ENCODE measurements at regions not wholly inside any gene's neighbourhood (a gene's known extent, or its start where the extent isn't known, plus 50 kb on each side); places are given as distances from the start of the nearest gene placed in this dataset.

DNA sequence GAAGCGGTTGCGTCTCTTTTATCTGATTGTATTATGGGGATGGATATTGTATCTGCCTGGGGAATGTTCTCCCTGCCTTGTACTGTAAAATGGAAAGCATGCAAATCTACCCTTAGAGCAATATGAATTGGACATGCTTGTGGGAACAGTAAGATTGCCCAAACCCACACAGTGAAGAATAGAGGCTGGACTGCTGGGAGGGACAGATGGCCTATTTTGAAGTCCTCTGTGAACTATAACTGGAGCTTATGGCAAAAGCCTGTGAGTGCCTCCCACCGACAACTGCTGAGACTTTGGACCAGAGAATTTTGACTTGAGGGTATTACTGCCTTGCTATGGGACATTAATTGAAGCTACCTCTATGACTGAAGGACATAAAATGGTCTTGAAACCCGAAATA is 168.9 kb downstream of the ERCC6L2 start:
- Histone ChIP-seq H3K4me1 (ENCODE audit: control insufficient read depth in 1 of 2, insufficient read depth in 2 of 2, low read length in 2 of 2) (peaks cover 10 to 22% of the 10 kb centered on the region in 2 donors), H3K36me3 (ENCODE audit: control insufficient read depth in 1 of 2, insufficient read depth in 2 of 2, low read length in 2 of 2) (no peaks in the 10 kb centered on the region), H3K27ac (ENCODE audit: low read length) (no peak overlapping the region), H3K4me3 (ENCODE audit: low read depth in 1 of 2, low read length in 2 of 2) (no peak overlapping the region), H3K27me3 (ENCODE audit: low read depth, low read length) (no peaks in the 10 kb centered on the region), H3K9me3 (ENCODE audit: control insufficient read depth in 1 of 2, low read length in 2 of 2) (no peaks in the 10 kb centered on the region)

DNA sequence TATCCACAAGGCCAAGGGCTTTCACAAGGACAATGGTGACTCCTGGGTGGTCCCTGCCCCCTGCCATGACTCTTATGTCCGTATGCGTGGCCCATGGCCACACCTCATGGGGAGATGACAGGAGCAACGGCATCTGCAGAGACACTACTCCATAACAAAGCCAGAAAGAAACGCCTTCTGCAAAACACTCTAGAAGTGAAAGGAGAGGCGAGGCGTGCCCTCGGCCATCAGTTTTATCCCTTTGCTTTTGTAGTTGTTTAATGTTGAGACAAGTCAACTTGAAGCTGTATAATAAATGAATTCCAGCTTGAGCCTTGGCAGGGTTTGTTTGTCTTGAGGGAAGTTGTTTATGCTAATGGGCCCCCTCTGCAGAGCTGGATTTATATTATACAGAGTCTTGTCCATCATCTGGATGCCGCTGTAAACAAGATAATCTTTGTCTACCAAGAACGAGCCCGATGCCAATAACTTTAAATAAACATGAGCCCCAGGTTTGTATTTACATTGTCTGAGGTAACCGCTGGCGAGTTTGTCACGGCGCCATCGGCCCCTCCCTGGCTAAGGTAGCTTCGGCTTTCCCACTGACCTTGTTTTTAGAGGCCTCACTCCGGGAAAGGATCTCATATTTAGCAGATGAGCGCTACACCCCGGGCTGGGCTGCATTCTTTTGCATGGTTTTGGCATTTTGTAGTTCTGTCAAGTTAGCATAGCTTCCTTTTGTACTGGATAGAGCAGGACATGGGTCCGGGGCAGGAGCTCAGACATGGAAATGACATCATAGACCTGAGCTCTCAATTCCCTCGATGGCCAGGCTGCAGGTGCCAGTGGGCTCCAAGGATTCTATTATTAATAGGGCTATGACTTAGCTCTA is 165.3 kb downstream of the ERCC6L2 start:
- H3K4me3 ChIP-seq (ENCODE audit: low read depth in 1 of 2, low read length in 2 of 2): no peak overlapping the region
- H3K36me3 ChIP-seq (ENCODE audit: control insufficient read depth in 1 of 2, insufficient read depth in 2 of 2, low read length in 2 of 2): no peaks in the 10 kb centered on the region
- H3K4me1 ChIP-seq (ENCODE audit: control insufficient read depth in 1 of 2, insufficient read depth in 2 of 2, low read length in 2 of 2): peaks cover 10 to 13% of the 10 kb centered on the region in 2 donors
- H3K27ac ChIP-seq (ENCODE audit: low read length): no peak overlapping the region
- H3K27me3 ChIP-seq (ENCODE audit: low read depth, low read length): no peaks in the 10 kb centered on the region
- H3K9me3 ChIP-seq (ENCODE audit: control insufficient read depth in 1 of 2, low read length in 2 of 2): peaks cover 0 to 7% of the 10 kb centered on the region in 2 donors

DNA sequence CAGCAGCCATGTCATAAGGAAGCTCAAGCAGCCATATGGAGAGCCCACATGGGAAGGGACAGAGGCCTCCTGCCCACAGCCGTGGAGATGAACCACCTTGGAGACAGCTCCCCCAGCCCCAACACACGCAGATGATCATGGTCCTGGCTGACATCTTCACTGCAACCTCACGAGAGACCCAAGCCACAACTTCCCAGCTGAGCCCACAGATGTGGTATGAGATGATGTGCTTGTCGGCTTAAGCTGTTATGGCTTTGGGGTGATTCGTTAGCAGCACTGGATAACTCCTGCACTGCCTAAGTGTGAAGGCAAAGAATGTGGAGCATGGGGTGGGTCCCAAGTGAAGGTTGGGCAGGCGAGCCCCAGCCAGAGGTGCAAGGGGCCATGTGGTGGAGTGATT is 163.4 kb downstream of the ERCC6L2 start:
- peaks cover 0 to 7% of the 10 kb centered on the region in 2 donors for H3K9me3 ChIP-seq (ENCODE audit: control insufficient read depth in 1 of 2, low read length in 2 of 2)
- H3K4me3 ChIP-seq (ENCODE audit: low read depth in 1 of 2, low read length in 2 of 2): no peak overlapping the region
- H3K27ac ChIP-seq (ENCODE audit: low read length): no peak overlapping the region

DNA sequence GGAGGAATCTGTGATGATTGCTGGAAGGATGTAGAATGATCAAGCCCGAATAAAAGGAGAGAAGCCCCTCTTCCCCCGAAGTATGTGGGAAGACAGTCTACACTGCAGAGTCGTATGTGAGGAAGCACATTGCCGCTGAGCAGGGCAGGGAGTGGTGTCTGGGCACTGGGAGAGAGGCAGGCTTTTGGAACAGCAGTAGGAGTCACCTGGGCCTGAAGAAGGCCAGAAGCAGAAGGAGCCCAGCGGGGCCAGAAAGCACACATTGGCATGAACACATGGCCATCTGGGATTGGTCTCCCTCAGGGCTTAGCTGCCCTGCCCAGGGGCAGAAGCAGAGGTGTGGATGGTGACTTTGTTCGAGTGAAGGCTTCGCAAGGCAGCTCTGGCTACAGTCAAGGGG is 162.8 kb downstream of the ERCC6L2 start:
- peaks cover 10 to 13% of the 10 kb centered on the region in 2 donors for H3K4me1 ChIP-seq (ENCODE audit: control insufficient read depth in 1 of 2, insufficient read depth in 2 of 2, low read length in 2 of 2)
- peaks cover 0 to 7% of the 10 kb centered on the region in 2 donors for H3K9me3 ChIP-seq (ENCODE audit: control insufficient read depth in 1 of 2, low read length in 2 of 2)
- no peak overlapping the region for H3K4me3 ChIP-seq (ENCODE audit: low read depth in 1 of 2, low read length in 2 of 2)
- H3K27me3 ChIP-seq (ENCODE audit: low read depth, low read length): no peaks in the 10 kb centered on the region
- no peak overlapping the region for H3K27ac ChIP-seq (ENCODE audit: low read length)
- H3K36me3 ChIP-seq (ENCODE audit: control insufficient read depth in 1 of 2, insufficient read depth in 2 of 2, low read length in 2 of 2): no peaks in the 10 kb centered on the region

More for the DNA sequence above, 163.4 kb downstream of the ERCC6L2 start:
- Histone ChIP-seq H3K36me3 (ENCODE audit: control insufficient read depth in 1 of 2, insufficient read depth in 2 of 2, low read length in 2 of 2) (no peaks in the 10 kb centered on the region), H3K27me3 (ENCODE audit: low read depth, low read length) (no peaks in the 10 kb centered on the region), H3K4me1 (ENCODE audit: control insufficient read depth in 1 of 2, insufficient read depth in 2 of 2, low read length in 2 of 2) (peaks cover 10 to 13% of the 10 kb centered on the region in 2 donors)

DNA sequence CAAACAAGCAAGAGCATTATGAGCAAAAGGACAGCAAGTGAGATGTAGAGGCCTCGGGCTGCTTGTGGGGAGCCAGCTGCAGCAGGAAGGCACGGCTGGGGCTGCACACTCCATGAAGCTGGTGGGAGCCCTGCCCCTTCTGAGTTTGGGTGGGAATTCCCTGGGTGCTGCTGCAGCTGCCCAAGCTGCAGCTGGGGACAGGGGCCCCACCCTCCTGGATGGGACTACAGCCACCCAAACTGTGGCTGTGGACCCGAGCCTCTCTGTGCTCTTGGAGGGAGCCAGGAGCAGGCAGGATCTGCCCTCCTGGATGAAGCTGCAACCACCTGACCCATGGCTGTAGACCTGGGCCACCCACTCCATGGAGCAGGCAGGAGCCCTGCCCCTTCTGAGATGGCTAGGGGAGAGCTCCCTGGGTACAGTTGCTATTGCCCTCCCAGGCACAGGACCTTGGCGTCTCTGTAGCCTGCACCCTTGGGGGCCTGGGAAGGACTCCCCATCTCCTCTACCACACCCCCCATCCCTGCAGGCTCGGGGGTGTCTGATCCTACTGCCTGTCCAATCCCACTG is 159.1 kb downstream of the ERCC6L2 start:
- no peaks in the 10 kb centered on the region for H3K36me3 ChIP-seq (ENCODE audit: control insufficient read depth in 1 of 2, insufficient read depth in 2 of 2, low read length in 2 of 2)
- no peaks in the 10 kb centered on the region for H3K27me3 ChIP-seq (ENCODE audit: low read depth, low read length)
- H3K27ac ChIP-seq (ENCODE audit: low read length): no peak overlapping the region
- peaks cover 0 to 8% of the 10 kb centered on the region in 2 donors for H3K4me1 ChIP-seq (ENCODE audit: control insufficient read depth in 1 of 2, insufficient read depth in 2 of 2, low read length in 2 of 2)
- H3K4me3 ChIP-seq (ENCODE audit: low read depth in 1 of 2, low read length in 2 of 2): no peak overlapping the region
- H3K9me3 ChIP-seq (ENCODE audit: control insufficient read depth in 1 of 2, low read length in 2 of 2): peaks cover 0 to 7% of the 10 kb centered on the region in 2 donors

DNA sequence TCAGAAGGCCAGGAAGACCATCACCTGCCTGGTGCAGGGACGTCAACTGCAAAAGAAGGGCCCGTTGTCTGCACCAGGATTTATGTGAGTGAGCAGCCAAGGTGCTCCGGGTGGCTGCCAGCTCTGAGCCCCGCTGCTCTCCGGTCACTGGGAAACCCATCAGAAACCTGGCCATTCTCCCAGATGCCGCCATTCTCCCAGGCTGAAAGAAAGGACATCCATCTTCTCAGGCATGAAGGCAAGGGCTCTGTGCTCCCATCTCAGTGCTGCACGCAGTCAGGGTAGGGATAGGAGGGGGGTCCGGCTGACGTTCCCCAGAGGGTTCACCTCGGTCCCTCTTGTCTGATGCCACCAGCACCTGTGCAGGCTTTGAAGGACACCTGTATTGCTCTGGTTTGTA is 158.4 kb downstream of the ERCC6L2 start:
- Histone ChIP-seq H3K27me3 (ENCODE audit: low read depth, low read length) (no peaks in the 10 kb centered on the region), H3K27ac (ENCODE audit: low read length) (no peak overlapping the region), H3K36me3 (ENCODE audit: control insufficient read depth in 1 of 2, insufficient read depth in 2 of 2, low read length in 2 of 2) (no peaks in the 10 kb centered on the region), H3K9me3 (ENCODE audit: control insufficient read depth in 1 of 2, low read length in 2 of 2) (peaks cover 0 to 3% of the 10 kb centered on the region in 2 donors), H3K4me3 (ENCODE audit: low read depth in 1 of 2, low read length in 2 of 2) (no peak overlapping the region), H3K4me1 (ENCODE audit: control insufficient read depth in 1 of 2, insufficient read depth in 2 of 2, low read length in 2 of 2) (peaks cover 0 to 8% of the 10 kb centered on the region in 2 donors)

DNA sequence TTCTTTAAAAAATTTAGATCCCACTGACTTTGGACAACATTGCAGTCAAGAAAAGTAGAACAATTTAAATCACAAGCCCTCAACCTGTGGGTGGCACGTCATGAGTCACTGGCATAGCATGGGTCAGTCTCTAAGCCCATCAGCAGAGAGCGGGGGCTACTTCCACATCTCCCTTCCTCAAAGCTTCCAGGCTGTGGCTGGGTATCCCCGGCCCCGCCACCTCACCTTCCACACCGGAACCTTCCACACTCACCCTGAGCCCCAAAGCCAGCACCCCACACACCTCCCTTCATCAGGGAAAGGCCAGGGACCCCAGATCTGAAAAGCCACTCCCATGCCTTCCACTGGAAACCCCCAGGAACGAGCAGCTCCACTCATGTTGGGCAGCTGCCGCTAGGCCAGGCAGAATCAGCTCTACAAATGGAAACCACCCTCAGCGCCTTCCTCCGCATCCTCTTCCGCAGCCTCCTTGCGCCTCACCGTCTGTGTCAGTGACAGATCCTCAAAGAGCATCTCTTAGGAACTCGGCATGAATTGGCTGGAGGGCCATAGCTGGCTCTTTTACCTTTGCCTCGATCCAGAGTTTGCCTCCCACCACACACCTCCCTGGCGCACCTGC is 156.5 kb downstream of the ERCC6L2 start:
- H3K27ac ChIP-seq (ENCODE audit: low read length): no peak overlapping the region

DNA sequence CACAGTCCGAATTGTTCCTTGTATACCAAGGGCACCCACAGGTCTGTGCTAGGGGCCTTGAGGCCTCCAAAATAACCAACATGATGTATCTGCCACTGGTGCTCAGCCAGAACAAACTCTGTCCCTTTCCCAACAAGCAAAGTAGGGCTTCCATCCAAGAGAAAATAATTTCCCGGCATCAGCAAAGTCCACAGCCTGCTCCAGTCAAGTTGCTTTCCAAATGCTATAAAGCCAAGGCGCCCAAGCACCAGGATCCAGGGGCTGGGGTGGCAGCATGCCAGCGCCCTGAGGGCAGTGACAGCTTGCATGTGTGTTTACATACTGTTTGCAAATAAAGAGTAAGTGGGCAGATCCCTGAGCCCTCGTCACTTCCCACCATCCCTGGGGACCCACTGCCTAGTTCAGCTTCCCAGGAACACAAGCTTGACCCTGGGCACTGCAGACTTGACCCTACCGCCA is 155.9 kb downstream of the ERCC6L2 start:
- Histone ChIP-seq H3K4me1 (ENCODE audit: control insufficient read depth in 1 of 2, insufficient read depth in 2 of 2, low read length in 2 of 2) (peaks cover 8 to 10% of the 10 kb centered on the region in 2 donors), H3K4me3 (ENCODE audit: low read depth in 1 of 2, low read length in 2 of 2) (no peak overlapping the region), H3K27me3 (ENCODE audit: low read depth, low read length) (peaks cover 6% of the 10 kb centered on the region), H3K36me3 (ENCODE audit: control insufficient read depth in 1 of 2, insufficient read depth in 2 of 2, low read length in 2 of 2) (no peaks in the 10 kb centered on the region), H3K9me3 (ENCODE audit: control insufficient read depth in 1 of 2, low read length in 2 of 2) (no peaks in the 10 kb centered on the region), H3K27ac (ENCODE audit: low read length) (no peak overlapping the region)

More for the DNA sequence above, 156.5 kb downstream of the ERCC6L2 start:
- H3K27me3 ChIP-seq (ENCODE audit: low read depth, low read length): peaks cover under 1% of the 10 kb centered on the region
- H3K4me3 ChIP-seq (ENCODE audit: low read depth in 1 of 2, low read length in 2 of 2): no peak overlapping the region
- H3K36me3 ChIP-seq (ENCODE audit: control insufficient read depth in 1 of 2, insufficient read depth in 2 of 2, low read length in 2 of 2): no peaks in the 10 kb centered on the region
- H3K4me1 ChIP-seq (ENCODE audit: control insufficient read depth in 1 of 2, insufficient read depth in 2 of 2, low read length in 2 of 2): peaks cover 8% of the 10 kb centered on the region in 2 donors
- no peaks in the 10 kb centered on the region for H3K9me3 ChIP-seq (ENCODE audit: control insufficient read depth in 1 of 2, low read length in 2 of 2)

DNA sequence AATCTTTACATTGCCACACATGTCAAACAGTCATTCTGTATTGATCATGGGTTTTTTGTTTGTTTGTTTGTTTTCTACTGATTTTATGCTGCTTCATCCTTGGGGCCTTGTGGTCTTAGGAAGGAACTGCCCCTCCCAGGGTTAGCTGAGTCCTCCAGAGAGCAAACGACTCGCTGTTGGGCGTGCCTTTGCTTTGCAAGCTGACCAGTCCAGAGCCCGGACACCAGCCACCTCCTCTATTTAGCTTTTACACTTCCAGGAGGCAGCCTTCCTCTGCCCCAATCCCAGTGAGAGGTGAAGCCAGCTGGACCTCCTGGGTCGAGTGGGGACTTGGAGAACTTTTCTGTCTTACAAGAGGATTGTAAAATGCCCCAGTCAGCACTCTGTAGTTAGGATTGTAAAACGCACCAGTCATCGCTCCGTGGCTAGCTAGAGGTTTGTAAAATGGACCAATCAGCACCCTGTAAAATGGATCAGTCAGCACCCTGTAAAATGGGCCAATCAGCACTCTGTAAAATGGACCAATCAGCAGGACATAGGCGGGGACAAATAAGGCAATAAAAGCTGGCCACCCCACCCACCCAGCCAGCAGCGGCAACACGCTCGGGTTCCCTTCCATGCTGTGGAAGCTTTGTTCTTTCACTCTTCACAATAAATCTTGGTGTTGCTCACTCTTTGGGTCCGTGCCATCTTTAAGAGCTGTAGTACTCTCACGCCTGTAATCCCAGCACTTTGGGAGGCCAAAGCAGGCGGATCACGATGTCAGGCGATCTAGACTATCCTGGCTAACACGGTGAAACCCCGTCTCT is 154.4 kb downstream of the ERCC6L2 start:
- peaks cover 6% of the 10 kb centered on the region for H3K27me3 ChIP-seq (ENCODE audit: low read depth, low read length)
- peaks cover 8 to 10% of the 10 kb centered on the region in 2 donors for H3K4me1 ChIP-seq (ENCODE audit: control insufficient read depth in 1 of 2, insufficient read depth in 2 of 2, low read length in 2 of 2)
- H3K4me3 ChIP-seq (ENCODE audit: low read depth in 1 of 2, low read length in 2 of 2): no peak overlapping the region
- no peaks in the 10 kb centered on the region for H3K9me3 ChIP-seq (ENCODE audit: control insufficient read depth in 1 of 2, low read length in 2 of 2)
- no peaks in the 10 kb centered on the region for H3K36me3 ChIP-seq (ENCODE audit: control insufficient read depth in 1 of 2, insufficient read depth in 2 of 2, low read length in 2 of 2)
- no peak overlapping the region for H3K27ac ChIP-seq (ENCODE audit: low read length)

DNA sequence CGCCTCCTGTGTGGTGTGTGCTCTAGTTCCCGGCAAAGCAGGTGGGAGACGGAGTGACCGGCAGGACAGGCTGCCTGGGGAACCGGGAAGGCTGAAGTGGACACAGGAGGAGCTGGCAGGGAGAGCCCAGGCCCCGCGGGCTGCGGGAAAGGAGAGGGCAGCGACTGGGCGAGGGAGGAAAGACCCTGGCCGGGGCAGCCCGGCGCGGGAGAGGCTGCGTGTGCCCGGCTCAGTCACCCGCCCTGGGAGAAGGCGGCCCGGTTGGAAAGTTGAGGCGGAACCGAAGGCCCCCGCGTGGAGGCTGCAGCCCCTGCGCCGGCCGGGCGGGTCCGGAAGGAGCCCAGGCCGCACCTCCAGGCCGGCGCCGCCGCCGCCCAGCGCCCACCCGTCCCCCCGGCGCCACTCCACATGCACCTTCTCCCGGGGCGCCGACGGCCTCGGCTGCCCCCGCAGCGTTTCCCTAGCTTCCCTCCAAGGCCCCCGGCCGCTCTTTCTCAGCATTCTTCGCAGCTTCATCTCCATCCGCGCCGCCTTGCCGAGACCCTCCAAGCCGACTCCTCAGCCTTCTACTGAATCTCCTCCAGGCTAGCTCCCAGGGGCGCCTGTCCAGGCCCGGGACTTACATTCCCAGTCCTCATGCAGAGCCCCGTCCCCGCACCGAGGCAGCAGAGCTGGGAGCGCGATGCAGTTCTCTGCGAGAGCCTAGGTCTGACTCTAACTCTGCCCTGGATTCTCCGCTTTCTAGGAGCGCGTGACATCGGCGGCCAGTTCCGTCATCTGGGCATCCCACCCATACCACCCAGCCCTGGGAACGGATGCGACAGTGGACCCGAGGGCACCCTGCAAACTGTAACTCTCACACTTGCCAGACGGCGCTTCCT is 152.0 kb downstream of the ERCC6L2 start:
- H3K36me3 ChIP-seq (ENCODE audit: control insufficient read depth in 1 of 2, insufficient read depth in 2 of 2, low read length in 2 of 2): no peaks in the 10 kb centered on the region
- peak overlapping the region; percentile 26 to 47 for H3K4me3 ChIP-seq (ENCODE audit: low read depth in 1 of 2, low read length in 2 of 2)
- H3K27ac ChIP-seq (ENCODE audit: low read length): no peak overlapping the region
- H3K27me3 ChIP-seq (ENCODE audit: low read depth, low read length): peaks cover 6% of the 10 kb centered on the region
- H3K4me1 ChIP-seq (ENCODE audit: control insufficient read depth in 1 of 2, insufficient read depth in 2 of 2, low read length in 2 of 2): peaks cover 8 to 11% of the 10 kb centered on the region in 2 donors
- H3K9me3 ChIP-seq (ENCODE audit: control insufficient read depth in 1 of 2, low read length in 2 of 2): no peaks in the 10 kb centered on the region

All from muscle layer of duodenum (tissue), 2 donors.